ENCODE measurements at regions not wholly inside any gene's neighbourhood (a gene's known extent, or its start where the extent isn't known, plus 50 kb on each side); places are given as distances from the start of the nearest gene placed in this dataset.
"Not testable (repeated sequence)": the region's sequence is repeated elsewhere in the genome, so short reads cannot be mapped to it uniquely, and the experiment has no call there.

- H3K4me3 ChIP-seq; ATAC-seq (replicated peaks in 6 of 8); H3K4me1 ChIP-seq (replicated peaks in 1 of 2); H3K27ac ChIP-seq: not testable (repeated sequence)
- 0 to 66% (median 37%) methylated on average over 1 to 13 of the region's 14 CpGs; no CpG with 5 or more reads in 3 of the 10 experiments for WGBS, 10 experiments
- in situ Hi-C loops (cut with MboI; ENCODE audit: low pct_unique_long_range_greater_than_20kb in 2 of 9, low sequenced_read_pairs in 9 of 9, unreplicated experiment in 9 of 9): loop anchor here in 2 of 9 experiments (25.0 kb wide), 1 partner anchor 1785 kb away; no protein-coding TSS in a partner anchor
Observed at GRCh38 chr10:84602543-84602942, 274.2 kb downstream of the CCSER2 start.

GRCh38 chr10:84603971-84604370 lies 275.6 kb downstream of the CCSER2 start:
- ATAC-seq (replicated peaks in 6 of 8): no peak
- no peaks in the 10 kb centered on the region for H3K4me1 ChIP-seq (replicated peaks in 1 of 2)
- in situ Hi-C loops (cut with MboI; ENCODE audit: low pct_unique_long_range_greater_than_20kb in 2 of 9, low sequenced_read_pairs in 9 of 9, unreplicated experiment in 9 of 9): loop anchor here in 2 of 9 experiments (25.0 kb wide), 1 partner anchor 1783 kb away; no protein-coding TSS in a partner anchor
- no peak overlapping the region for H3K27ac ChIP-seq
- H3K4me3 ChIP-seq: no peak overlapping the region
- 0 to 33% methylated on average over 1 of the region's 2 CpGs; no CpG with 5 or more reads in 8 of the 10 experiments for WGBS, 10 experiments

- in situ Hi-C loops (cut with MboI; ENCODE audit: low pct_unique_long_range_greater_than_20kb in 2 of 9, low sequenced_read_pairs in 9 of 9, unreplicated experiment in 9 of 9): loop anchor here in 2 of 9 experiments (25.0 kb wide), 1 partner anchor 1781 kb away; no protein-coding TSS in a partner anchor
- H3K27ac ChIP-seq: no peak overlapping the region
- H3K4me1 ChIP-seq (replicated peaks in 1 of 2): no peaks in the 10 kb centered on the region
- 11 to 96% (median 88%) methylated on average over 2 to 6 of the region's 6 CpGs; no CpG with 5 or more reads in 1 of the 10 experiments for WGBS, 10 experiments
- H3K4me3 ChIP-seq: no peak overlapping the region
- ATAC-seq (replicated peaks in 6 of 8): no peak
Observed at GRCh38 chr10:84605802-84606201, 277.4 kb downstream of the CCSER2 start.

- Histone ChIP-seq H3K27ac (no peak overlapping the region), H3K4me1 (replicated peaks in 1 of 2) (no peaks in the 10 kb centered on the region), H3K4me3 (no peak overlapping the region)
- ATAC-seq (replicated peaks in 6 of 8): peak in 3 of 8 experiments; percentile 19 to 45 (median 23)
- 20 to 89% (median 56%) methylated on average over 1 to 3 of the region's 3 CpGs; no CpG with 5 or more reads in 2 of the 10 experiments for WGBS, 10 experiments
- in situ Hi-C loops (cut with MboI; ENCODE audit: low pct_unique_long_range_greater_than_20kb in 2 of 9, low sequenced_read_pairs in 9 of 9, unreplicated experiment in 9 of 9): loop anchor here in 2 of 9 experiments (25.0 kb wide), 1 partner anchor 1781 kb away; no protein-coding TSS in a partner anchor
Observed at GRCh38 chr10:84606428-84606827, 278.0 kb downstream of the CCSER2 start.

- WGBS, 10 experiments: 13 to 100% (median 68%) methylated on average over 1 to 4 of the region's 4 CpGs; no CpG with 5 or more reads in 1 of the 10 experiments
- Histone ChIP-seq H3K27ac (no peak overlapping the region), H3K4me3 (no peak overlapping the region), H3K4me1 (replicated peaks in 1 of 2) (no peaks in the 10 kb centered on the region)
- in situ Hi-C loops (cut with MboI; ENCODE audit: low pct_unique_long_range_greater_than_20kb in 2 of 9, low sequenced_read_pairs in 9 of 9, unreplicated experiment in 9 of 9): loop anchor here in 2 of 9 experiments (25.0 kb wide), 1 partner anchor 1780 kb away; no protein-coding TSS in a partner anchor
- ATAC-seq (replicated peaks in 6 of 8): no peak
Observed at GRCh38 chr10:84607044-84607443, 278.7 kb downstream of the CCSER2 start.

GRCh38 chr10:84607523-84607922 lies 279.1 kb downstream of the CCSER2 start:
- in situ Hi-C loops (cut with MboI; ENCODE audit: low pct_unique_long_range_greater_than_20kb in 2 of 9, low sequenced_read_pairs in 9 of 9, unreplicated experiment in 9 of 9): loop anchor here in 2 of 9 experiments (25.0 kb wide), 1 partner anchor 1780 kb away; no protein-coding TSS in a partner anchor
- H3K4me3 ChIP-seq: no peak overlapping the region
- ATAC-seq (replicated peaks in 6 of 8): no peak
- no peaks in the 10 kb centered on the region for H3K4me1 ChIP-seq (replicated peaks in 1 of 2)
- 13 to 65% (median 50%) methylated on average over 1 to 8 of the region's 9 CpGs; no CpG with 5 or more reads in 3 of the 10 experiments for WGBS, 10 experiments
- no peak overlapping the region for H3K27ac ChIP-seq

GRCh38 chr10:84608126-84608525 lies 279.7 kb downstream of the CCSER2 start:
- WGBS, 10 experiments: 30 to 100% (median 88%) methylated on average over 1 to 4 of the region's 4 CpGs; no CpG with 5 or more reads in 1 of the 10 experiments
- in situ Hi-C loops (cut with MboI; ENCODE audit: low pct_unique_long_range_greater_than_20kb in 2 of 9, low sequenced_read_pairs in 9 of 9, unreplicated experiment in 9 of 9): loop anchor here in 2 of 9 experiments (25.0 kb wide), 1 partner anchor 1779 kb away; no protein-coding TSS in a partner anchor
- no peak for ATAC-seq (replicated peaks in 6 of 8)
- Histone ChIP-seq H3K27ac (no peak overlapping the region), H3K4me3 (no peak overlapping the region), H3K4me1 (replicated peaks in 1 of 2) (no peaks in the 10 kb centered on the region)

GRCh38 chr10:84613336-84614021 lies 285.1 kb downstream of the CCSER2 start:
- 0 to 83% (median 41%) methylated on average over 1 to 4 of the region's 7 CpGs; no CpG with 5 or more reads in 2 of the 10 experiments for WGBS, 10 experiments
- ATAC-seq (replicated peaks in 6 of 8): peak; percentile 94 to 100 (median 99)
- Histone ChIP-seq H3K4me3 (no peak overlapping the region), H3K27ac (no peak overlapping the region), H3K4me1 (replicated peaks in 1 of 2) (no peaks in the 10 kb centered on the region)
- in situ Hi-C loops (cut with MboI; ENCODE audit: low pct_unique_long_range_greater_than_20kb in 2 of 9, low sequenced_read_pairs in 9 of 9, unreplicated experiment in 9 of 9): loop anchor here in 2 of 9 experiments (25.0 kb wide), 1 partner anchor 1774 kb away; no protein-coding TSS in a partner anchor

- in situ Hi-C loops (cut with MboI; ENCODE audit: low pct_unique_long_range_greater_than_20kb in 2 of 9, low sequenced_read_pairs in 9 of 9, unreplicated experiment in 9 of 9): loop anchor here in 1 of 9 experiments (25.0 kb wide), 1 partner anchor 111 kb away; no protein-coding TSS in a partner anchor
- Histone ChIP-seq H3K27ac (no peak overlapping the region), H3K4me1 (replicated peaks in 1 of 2) (no peaks in the 10 kb centered on the region), H3K4me3 (no peak overlapping the region)
- peak in 1 of 8 experiments; percentile 57 for ATAC-seq (replicated peaks in 6 of 8)
- 36 to 97% (median 78%) methylated on average over 4 to 6 of the region's 6 CpGs for WGBS, 10 experiments
Observed at GRCh38 chr10:84626397-84627087, 298.2 kb downstream of the CCSER2 start.

- Histone ChIP-seq H3K4me3 (no peak overlapping the region), H3K4me1 (replicated peaks in 1 of 2) (no peaks in the 10 kb centered on the region), H3K27ac (no peak overlapping the region)
- no peak for ATAC-seq (replicated peaks in 6 of 8)
- in situ Hi-C loops (cut with MboI; ENCODE audit: low pct_unique_long_range_greater_than_20kb in 2 of 9, low sequenced_read_pairs in 9 of 9, unreplicated experiment in 9 of 9): loop anchor here in 1 of 9 experiments (25.0 kb wide), 1 partner anchor 104 kb away; no protein-coding TSS in a partner anchor
- WGBS, 10 experiments: 26 to 100% (median 84%) methylated on average over 2 to 5 of the region's 5 CpGs
Observed at GRCh38 chr10:84632866-84633265, 304.5 kb downstream of the CCSER2 start.

GRCh38 chr10:84634636-84635035 lies 306.2 kb downstream of the CCSER2 start:
- Histone ChIP-seq H3K4me1 (replicated peaks in 1 of 2) (no peaks in the 10 kb centered on the region), H3K4me3 (no peak overlapping the region), H3K27ac (no peak overlapping the region)
- ATAC-seq (replicated peaks in 6 of 8): no peak
- 41 to 100% (median 96%) methylated on average over 1 to 5 of the region's 5 CpGs; no CpG with 5 or more reads in 5 of the 10 experiments for WGBS, 10 experiments
- in situ Hi-C loops (cut with MboI; ENCODE audit: low pct_unique_long_range_greater_than_20kb in 2 of 9, low sequenced_read_pairs in 9 of 9, unreplicated experiment in 9 of 9): loop anchor here in 1 of 9 experiments (25.0 kb wide), 1 partner anchor 103 kb away; no protein-coding TSS in a partner anchor

- H3K27ac ChIP-seq; ATAC-seq (replicated peaks in 6 of 8); H3K4me1 ChIP-seq (replicated peaks in 1 of 2); H3K4me3 ChIP-seq; in situ Hi-C loops (cut with MboI; ENCODE audit: low pct_unique_long_range_greater_than_20kb in 2 of 9, low sequenced_read_pairs in 9 of 9, unreplicated experiment in 9 of 9): not testable (repeated sequence)
- WGBS, 10 experiments: 0 to 91% (median 37%) methylated on average over 1 of the region's 1 CpG; no CpG with 5 or more reads in 2 of the 10 experiments
Observed at GRCh38 chr10:84650628-84651027, 322.2 kb downstream of the CCSER2 start.
